NT2/D1 (cell line): ENCODE measurements at regions not wholly inside any gene's neighbourhood (a gene's known extent, or its start where the extent isn't known, plus 50 kb on each side); places are given as distances from the start of the nearest gene placed in this dataset.

Source experiments
- SUZ12 ChIP-seq: IDR thresholded peaks from 2 replicates; pipeline ENCODE4 v1.6.1; 2011; ENCODE audit not compliant: insufficient read length, insufficient read depth; ENCODE audit errors: extremely low read depth
- YY1 ChIP-seq: IDR thresholded peaks from 2 replicates; pipeline ENCODE4 v1.6.1; 2011; ENCODE audit not compliant: insufficient read length, insufficient read depth
- ZNF274 ChIP-seq: IDR thresholded peaks from 2 replicates; pipeline ENCODE4 v1.6.1; 2011; ENCODE audit warnings: mild to moderate bottlenecking, low read depth, low read length

- TF ChIP-seq SUZ12 (no peak), YY1 (no peak), ZNF274 (no peak)
These were observed 346.2 kb upstream of the LYPLAL1 start for GRCh38 chr1:218827486-218827885.
